ENCODE measurements at regions not wholly inside any gene's neighbourhood (a gene's known extent, or its start where the extent isn't known, plus 50 kb on each side); places are given as distances from the start of the nearest gene placed in this dataset.

DNA sequence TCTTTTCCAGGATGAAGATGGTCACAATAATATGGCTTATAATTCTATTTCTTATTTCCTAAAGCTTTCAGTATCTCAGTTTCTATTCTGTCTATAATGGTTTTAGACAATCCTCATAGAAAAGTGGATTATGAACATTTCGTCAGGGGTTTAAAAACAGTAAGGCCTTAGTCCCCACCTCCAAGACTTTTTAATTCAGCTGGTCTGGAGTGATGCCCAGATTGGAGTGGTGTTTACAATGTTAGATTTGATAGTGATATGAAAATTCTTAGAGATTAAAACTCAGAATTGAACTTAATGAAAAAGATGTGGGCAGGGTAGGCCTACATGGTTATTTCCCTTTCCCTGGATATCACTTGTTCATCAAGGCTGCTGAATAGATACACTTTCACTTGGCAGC, 1238.3 kb downstream of the SORCS3 start (continued):
- TF ChIP-seq CHD7 (IDR thresholded peaks at IDR 0.05; ENCODE audit: insufficient replicate concordance, low read length) (no peak), ATF3 (IDR thresholded peaks at IDR 0.05; ENCODE audit: insufficient read depth, low read depth, low read length) (no peak), JUND (IDR thresholded peaks at IDR 0.05; ENCODE audit: low read length) (no peak), YY1 (IDR thresholded peaks at IDR 0.05; ENCODE audit: low read depth, low read length) (no peak), CREB1 (IDR thresholded peaks at IDR 0.05) (no peak), SIRT6 (IDR thresholded peaks at IDR 0.05; ENCODE audit: low read length) (no peak), FOSL1 (IDR thresholded peaks at IDR 0.05; ENCODE audit: insufficient read depth, low read depth, low read length) (no peak), CBX8 (IDR thresholded peaks at IDR 0.05; ENCODE audit: borderline replicate concordance, low read depth, low read length) (no peak), E2F6 (IDR thresholded peaks at IDR 0.05) (no peak), SP4 (IDR thresholded peaks at IDR 0.05; ENCODE audit: low read length) (no peak), CEBPB (IDR thresholded peaks at IDR 0.05; ENCODE audit: low read depth, low read length) (no peak)
- TF ChIP-seq, protein P1, sequence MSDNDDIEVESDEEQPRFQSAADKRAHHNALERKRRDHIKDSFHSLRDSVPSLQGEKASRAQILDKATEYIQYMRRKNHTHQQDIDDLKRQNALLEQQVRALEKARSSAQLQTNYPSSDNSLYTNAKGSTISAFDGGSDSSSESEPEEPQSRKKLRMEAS (IDR thresholded peaks at IDR 0.05): no peak
